ENCODE measurements at regions not wholly inside any gene's neighbourhood (a gene's known extent, or its start where the extent isn't known, plus 50 kb on each side); places are given as distances from the start of the nearest gene placed in this dataset.

DNA sequence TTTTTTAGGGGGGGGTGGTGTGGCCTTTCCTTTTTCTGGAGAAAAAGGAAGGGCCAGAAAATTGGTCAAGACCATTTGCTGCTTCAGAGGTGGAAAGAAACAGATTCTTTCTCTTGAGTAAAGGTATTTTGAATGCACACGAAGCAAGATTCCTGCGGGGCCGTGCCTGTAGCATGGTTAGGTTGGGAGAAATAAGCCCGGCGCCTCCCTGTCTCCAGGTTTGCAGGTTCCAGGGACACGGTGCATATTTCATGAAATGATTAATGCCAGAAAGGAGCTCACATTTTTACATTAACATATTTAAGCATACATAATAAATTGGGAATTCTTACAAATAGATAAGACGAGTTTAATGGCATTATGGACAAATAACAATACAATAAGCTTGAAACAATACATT lies 409.5 kb upstream of the IRX1 start (continued):
- no peak for TF ChIP-seq RAD21 (IDR thresholded peaks at IDR 0.05; ENCODE audit: insufficient read depth, low read depth, low read length)

DNA sequence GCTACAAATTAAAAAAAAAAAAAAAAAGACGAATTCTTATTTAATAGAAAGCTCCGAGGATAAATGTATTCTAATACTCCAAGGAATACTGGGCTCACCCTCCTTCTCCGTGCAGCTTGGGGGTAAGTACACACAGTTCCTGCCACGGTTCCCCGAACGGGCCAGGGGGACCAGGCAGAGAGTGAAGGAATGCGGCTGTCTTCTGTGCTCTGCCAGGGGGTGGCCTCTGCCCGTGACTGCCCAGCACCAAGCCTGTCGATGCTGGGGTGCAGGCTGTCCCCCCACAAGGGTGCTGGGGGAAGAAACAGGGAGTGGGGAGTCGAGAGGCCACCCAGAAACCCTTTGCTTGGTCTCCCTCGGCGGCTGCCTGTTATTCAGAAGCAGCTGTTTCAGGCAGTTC lies 410.1 kb upstream of the IRX1 start:
- ChIA-PET CTCF (no interaction called here), RAD21 (ENCODE audit: unreplicated experiment) (no interaction called here), SMC1A (ENCODE audit: uncharacterized antibody, unreplicated experiment) (no interaction called here), POLR2A (no interaction called here)
- DNase-seq (ENCODE audit: low read depth, low spot score), result no peak
- H3K4me1 ChIP-seq (ENCODE audit: control insufficient read depth, insufficient read depth, low read length), result no peaks in the 10 kb centered on the region
- intact Hi-C loops (cut with micrococcal nuclease; ENCODE audit: unreplicated experiment), result no loop called here
- FAIRE-seq, result no peak
- WGBS (ENCODE audit: insufficient coverage, insufficient replicate concordance, low lambda C conversion rate, missing lambda C conversion rate), result 20% methylated on average over 12 of the region's 12 CpGs
- no peaks in the 10 kb centered on the region for H3K27me3 ChIP-seq (replicated peaks in 1 of 2; ENCODE audit: control insufficient read depth in 2 of 2, insufficient read depth in 2 of 2, low read length in 1 of 2)
- no peak overlapping the region for H3K4me3 ChIP-seq
- no peak overlapping the region for H3K9ac ChIP-seq (ENCODE audit: control insufficient read depth, insufficient read depth, low read length)
- H3K27ac ChIP-seq (ENCODE audit: control insufficient read depth, insufficient read depth), result no peak overlapping the region
- no peak for ATAC-seq
- no TSS peak for BruUV-seq (replicated peaks)
- H2AFZ ChIP-seq (ENCODE audit: control insufficient read depth, low read depth, low read length), result no peak overlapping the region
- in situ Hi-C loops (cut with MboI), result no loop called here
- no peaks in the 10 kb centered on the region for H3K36me3 ChIP-seq (ENCODE audit: control insufficient read depth in 2 of 2, insufficient read depth in 2 of 2, low read length in 1 of 2)
- no peaks in the 10 kb centered on the region for H3K79me2 ChIP-seq (ENCODE audit: control insufficient read depth, insufficient read depth, low read length)
- no peak overlapping the region for H3K4me2 ChIP-seq (ENCODE audit: control insufficient read depth, insufficient read depth)
- H3K9me3 ChIP-seq (replicated peaks; ENCODE audit: control insufficient read depth, insufficient read depth, low read length), result no peaks in the 10 kb centered on the region; the same call in 2 of the 3 replicates
- no peaks in the 10 kb centered on the region for H4K20me1 ChIP-seq (ENCODE audit: control insufficient read depth, insufficient read depth)
- TF ChIP-seq SREBF2 (IDR thresholded peaks at IDR 0.05; ENCODE audit: low read length) (no peak), SUPT20H (IDR thresholded peaks at IDR 0.05; ENCODE audit: borderline replicate concordance, control insufficient read depth, low read depth, low read length) (no peak), GABPA (IDR thresholded peaks at IDR 0.05; ENCODE audit: low read depth) (no peak), ZNF592 (IDR thresholded peaks at IDR 0.05) (no peak), YY1 (IDR thresholded peaks at IDR 0.05; ENCODE audit: low read depth, low read length) (no peak), POU2F2 (IDR thresholded peaks at IDR 0.05; ENCODE audit: borderline replicate concordance, low read depth, low read length) (no peak), ZSCAN29 (IDR thresholded peaks at IDR 0.05) (no peak), NKRF (conservative IDR thresholded peaks at IDR 0.05) (no peak), ESRRA (IDR thresholded peaks at IDR 0.05; ENCODE audit: low read length) (no peak), ASH2L (IDR thresholded peaks at IDR 0.05; ENCODE audit: borderline replicate concordance, low read depth) (no peak), SMARCA5 (IDR thresholded peaks at IDR 0.05) (no peak), KLF5 (IDR thresholded peaks at IDR 0.05; ENCODE audit: partially characterized antibody) (no peak), ZNF622 (IDR thresholded peaks at IDR 0.05) (no peak), TCF7 (IDR thresholded peaks at IDR 0.05; ENCODE audit: borderline replicate concordance) (no peak)
- TF ChIP-seq, protein P1, sequence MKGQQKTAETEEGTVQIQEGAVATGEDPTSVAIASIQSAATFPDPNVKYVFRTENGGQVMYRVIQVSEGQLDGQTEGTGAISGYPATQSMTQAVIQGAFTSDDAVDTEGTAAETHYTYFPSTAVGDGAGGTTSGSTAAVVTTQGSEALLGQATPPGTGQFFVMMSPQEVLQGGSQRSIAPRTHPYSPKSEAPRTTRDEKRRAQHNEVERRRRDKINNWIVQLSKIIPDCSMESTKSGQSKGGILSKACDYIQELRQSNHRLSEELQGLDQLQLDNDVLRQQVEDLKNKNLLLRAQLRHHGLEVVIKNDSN (IDR thresholded peaks at IDR 0.05; ENCODE audit: borderline replicate concordance, extremely low read length, insufficient read depth, low read depth, low read length), result no peak
- TF ChIP-seq, protein P2, sequence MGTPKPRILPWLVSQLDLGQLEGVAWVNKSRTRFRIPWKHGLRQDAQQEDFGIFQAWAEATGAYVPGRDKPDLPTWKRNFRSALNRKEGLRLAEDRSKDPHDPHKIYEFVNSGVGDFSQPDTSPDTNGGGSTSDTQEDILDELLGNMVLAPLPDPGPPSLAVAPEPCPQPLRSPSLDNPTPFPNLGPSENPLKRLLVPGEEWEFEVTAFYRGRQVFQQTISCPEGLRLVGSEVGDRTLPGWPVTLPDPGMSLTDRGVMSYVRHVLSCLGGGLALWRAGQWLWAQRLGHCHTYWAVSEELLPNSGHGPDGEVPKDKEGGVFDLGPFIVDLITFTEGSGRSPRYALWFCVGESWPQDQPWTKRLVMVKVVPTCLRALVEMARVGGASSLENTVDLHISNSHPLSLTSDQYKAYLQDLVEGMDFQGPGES (IDR thresholded peaks at IDR 0.05), result no peak
